ENCODE measurements at regions not wholly inside any gene's neighbourhood (a gene's known extent, or its start where the extent isn't known, plus 50 kb on each side); places are given as distances from the start of the nearest gene placed in this dataset.

GRCh38 chr5:100690036-100690560, 154.9 kb downstream of the FAM174A start:
- TF ChIP-seq CTCF (IDR thresholded peaks at IDR 0.05; ENCODE audit: insufficient read depth, low read depth, low read length) (no peak), EZH2 (IDR thresholded peaks at IDR 0.05; ENCODE audit: insufficient read depth, low read length) (no peak)
